MM.1S (cell line): ENCODE measurements at regions not wholly inside any gene's neighbourhood (a gene's known extent, or its start where the extent isn't known, plus 50 kb on each side); places are given as distances from the start of the nearest gene placed in this dataset.

Experiments
- CTCF ChIP-seq: fragments of 300-600 bp; sonication (generic); IDR thresholded peaks from 2 replicates; pipeline ENCODE4 v1.5.1; 2016; ENCODE audit warnings: antibody characterized with exemption, low read length, mixed read lengths
- EZH2 ChIP-seq: fragments of 300-600 bp; sonication (generic); optimal IDR thresholded peaks from 2 replicates; pipeline ENCODE3; 2017; ENCODE audit warnings: low read depth, mild to moderate bottlenecking, antibody characterized with exemption, low read length, mixed read lengths
- EZH2phosphoT487 ChIP-seq: fragments of 300-600 bp; sonication (generic); IDR thresholded peaks from 2 replicates; pipeline ENCODE4 v1.6.1; 2018; ENCODE audit warnings: antibody characterized with exemption, low read length

- no peak for TF ChIP-seq CTCF
- TF ChIP-seq EZH2, result no peak
- no peak for TF ChIP-seq EZH2phosphoT487
Measured at GRCh38 chr21:21858502-21859334, 860.5 kb downstream of the NCAM2 start.
